Right kidney (tissue), 1 donor: ENCODE measurements at regions not wholly inside any gene's neighbourhood (a gene's known extent, or its start where the extent isn't known, plus 50 kb on each side); places are given as distances from the start of the nearest gene placed in this dataset.

Experiments used
- DNase-seq: peaks from one replicate; pipeline ENCODE4 v3.0.0-alpha.2; 2016

- DNase-seq, result no peak
Observed at GRCh38 chr1:201710632-201711597, 118.0 kb upstream of the IPO9 start.

GRCh38 chr1:201711811-201712210, 117.1 kb upstream of the IPO9 start:
- no peak for DNase-seq

- no peak for DNase-seq
Observed at GRCh38 chr1:201712387-201713085, 116.4 kb upstream of the IPO9 start.

GRCh38 chr1:201713086-201713810, 115.7 kb upstream of the IPO9 start:
- DNase-seq, result no peak

GRCh38 chr1:201714542-201715329, 114.2 kb upstream of the IPO9 start:
- no peak for DNase-seq

- DNase-seq, result no peak
Observed at GRCh38 chr1:201715351-201715750, 113.6 kb upstream of the IPO9 start.

- no peak for DNase-seq
Observed at GRCh38 chr1:201715801-201716741, 112.9 kb upstream of the IPO9 start.

GRCh38 chr1:201716742-201717135, 112.2 kb upstream of the IPO9 start:
- DNase-seq, result no peak

GRCh38 chr1:201717286-201717685, 111.7 kb upstream of the IPO9 start:
- no peak for DNase-seq

- no peak for DNase-seq
Observed at GRCh38 chr1:201718346-201719202, 110.4 kb upstream of the IPO9 start.

GRCh38 chr1:201719812-201720521, 109.0 kb upstream of the IPO9 start:
- no peak for DNase-seq

GRCh38 chr1:201720522-201720844, 108.5 kb upstream of the IPO9 start:
- DNase-seq, result no peak

- no peak for DNase-seq
Observed at GRCh38 chr1:201721082-201722049, 107.6 kb upstream of the IPO9 start.

GRCh38 chr1:201724039-201724765, 104.8 kb upstream of the IPO9 start:
- DNase-seq, result no peak

- no peak for DNase-seq
Observed at GRCh38 chr1:201724766-201725118, 104.2 kb upstream of the IPO9 start.

GRCh38 chr1:201726700-201727099, 102.3 kb upstream of the IPO9 start:
- no peak for DNase-seq

- no peak for DNase-seq
Observed at GRCh38 chr1:201728731-201729130, 100.2 kb upstream of the IPO9 start.
